Activated CD8-positive, alpha-beta T cell treated with anti-CD3 and anti-CD28 coated beads for 36 hours (primary cell): ENCODE measurements at regions not wholly inside any gene's neighbourhood (a gene's known extent, or its start where the extent isn't known, plus 50 kb on each side); places are given as distances from the start of the nearest gene placed in this dataset.
"Not testable (repeated sequence)": the region's sequence is repeated elsewhere in the genome, so short reads cannot be mapped to it uniquely, and the experiment has no call there.

Experiments
- ATAC-seq: fragments of 200-7000 bp; cut with Tn5 transposase; one replicate; pipeline ENCODE4 v1.10.0; 2021; ENCODE audit warnings: mild to moderate bottlenecking, moderate library complexity
- CTCF ChIA-PET: fragments of 350-600 bp; sonication (Branson Sonifier 250); formaldehyde crosslinking; loops from one replicate; lab custom pipeline; 2021; ENCODE audit warnings: antibody characterized with exemption; lab: Charles Lee
- POLR2A ChIA-PET: fragments of 350-600 bp; sonication (Branson Sonifier 250); formaldehyde crosslinking; loops from one replicate; lab custom pipeline; 2021; ENCODE audit warnings: antibody characterized with exemption; lab: Charles Lee
- DNase-seq: peaks from one replicate; pipeline ENCODE4 v3.0.0-alpha.2; 2020
- H3K27ac Mint-ChIP-seq: one replicate; pipeline ENCODE4 v1.8.0; 2021; ENCODE audit warnings: mild to moderate bottlenecking, mixed read lengths
- H3K27me3 Mint-ChIP-seq: one replicate; pipeline ENCODE4 v1.8.0; 2021; ENCODE audit warnings: mixed read lengths
- H3K36me3 Mint-ChIP-seq: one replicate; pipeline ENCODE4 v1.8.0; 2021; ENCODE audit warnings: low read depth, mixed read lengths
- H3K4me1 Mint-ChIP-seq: one replicate; pipeline ENCODE4 v1.8.0; 2021; ENCODE audit warnings: low read depth, mixed read lengths
- H3K4me3 Mint-ChIP-seq: one replicate; pipeline ENCODE4 v1.8.0; 2021; ENCODE audit warnings: mild to moderate bottlenecking, moderate library complexity, mixed read lengths
- H3K9me3 Mint-ChIP-seq: one replicate; pipeline ENCODE4 v1.8.0; 2021; ENCODE audit warnings: mixed read lengths
- CTCF ChIP-seq: fragments of 200-600 bp; IDR thresholded peaks from one replicate; pipeline ENCODE4 v1.8.0; 2022; ENCODE audit warnings: antibody characterized with exemption, mild to moderate bottlenecking
- intact Hi-C: fragments of 100-400 bp; cut with micrococcal nuclease; formaldehyde crosslinking; loops from one replicate; pipeline ENCODE4 v1.10.0; 2022

- no peaks in the 10 kb centered on the region for H3K27me3 Mint-ChIP-seq
- no peak overlapping the region for H3K4me3 Mint-ChIP-seq
- POLR2A ChIA-PET: no interaction called here
- intact Hi-C loops: no loop called here
- no peaks in the 10 kb centered on the region for H3K4me1 Mint-ChIP-seq
- no peaks in the 10 kb centered on the region for H3K36me3 Mint-ChIP-seq
- ATAC-seq (no peak), DNase-seq (no peak)
- H3K9me3 Mint-ChIP-seq: peaks cover 9% of the 10 kb centered on the region
- CTCF ChIA-PET: no interaction called here
- no peak for TF ChIP-seq CTCF
- no peak overlapping the region for H3K27ac Mint-ChIP-seq
Observed at GRCh38 chr4:29326004-29326403, 1394.2 kb upstream of the PCDH7 start.

- intact Hi-C loops: no loop called here
- DNase-seq (no peak), ATAC-seq (no peak)
- TF ChIP-seq CTCF: no peak
- Mint-ChIP-seq H3K9me3 (peaks cover 4% of the 10 kb centered on the region), H3K4me3 (no peak overlapping the region), H3K4me1 (no peaks in the 10 kb centered on the region), H3K27ac (no peak overlapping the region), H3K36me3 (no peaks in the 10 kb centered on the region), H3K27me3 (no peaks in the 10 kb centered on the region)
- ChIA-PET CTCF (no interaction called here), POLR2A (no interaction called here)
Observed at GRCh38 chr4:29326816-29327215, 1393.4 kb upstream of the PCDH7 start.

GRCh38 chr4:29336861-29337260, 1383.3 kb upstream of the PCDH7 start:
- CTCF ChIA-PET: no interaction called here
- POLR2A ChIA-PET: no interaction called here
- DNase-seq: no peak
- no peak for ATAC-seq
- no peak overlapping the region for H3K27ac Mint-ChIP-seq
- intact Hi-C loops: no loop called here
- peaks cover 4% of the 10 kb centered on the region for H3K9me3 Mint-ChIP-seq
- no peak overlapping the region for H3K4me3 Mint-ChIP-seq
- no peak for TF ChIP-seq CTCF
- no peaks in the 10 kb centered on the region for H3K4me1 Mint-ChIP-seq
- no peaks in the 10 kb centered on the region for H3K36me3 Mint-ChIP-seq
- H3K27me3 Mint-ChIP-seq: no peaks in the 10 kb centered on the region

- ChIA-PET CTCF (no interaction called here), POLR2A (interaction anchor here (0.8 kb wide), 1 partner anchor 303 kb away, joined by 3 read pairs; no protein-coding TSS in a partner anchor)
- Mint-ChIP-seq H3K4me3 (no peak overlapping the region), H3K4me1 (no peaks in the 10 kb centered on the region), H3K36me3 (no peaks in the 10 kb centered on the region), H3K9me3 (peaks cover 4% of the 10 kb centered on the region), H3K27me3 (no peaks in the 10 kb centered on the region), H3K27ac (no peak overlapping the region)
- intact Hi-C loops: no loop called here
- no peak for TF ChIP-seq CTCF
- ATAC-seq (no peak), DNase-seq (no peak)
Observed at GRCh38 chr4:29372971-29373370, 1347.2 kb upstream of the PCDH7 start.

GRCh38 chr4:29375716-29376115, 1344.5 kb upstream of the PCDH7 start:
- no peaks in the 10 kb centered on the region for H3K27me3 Mint-ChIP-seq
- no peaks in the 10 kb centered on the region for H3K4me1 Mint-ChIP-seq
- intact Hi-C loops: no loop called here
- no peak overlapping the region for H3K27ac Mint-ChIP-seq
- no peak overlapping the region for H3K4me3 Mint-ChIP-seq
- H3K9me3 Mint-ChIP-seq: peaks cover 9% of the 10 kb centered on the region
- ATAC-seq: no peak
- TF ChIP-seq CTCF: no peak
- ChIA-PET CTCF (no interaction called here), POLR2A (no interaction called here)
- DNase-seq: no peak
- no peaks in the 10 kb centered on the region for H3K36me3 Mint-ChIP-seq

GRCh38 chr4:29378237-29378636, 1341.9 kb upstream of the PCDH7 start:
- H3K36me3 Mint-ChIP-seq, intact Hi-C loops, ATAC-seq, POLR2A ChIA-PET, DNase-seq, H3K9me3 Mint-ChIP-seq, H3K4me1 Mint-ChIP-seq, H3K4me3 Mint-ChIP-seq, H3K27ac Mint-ChIP-seq, H3K27me3 Mint-ChIP-seq, CTCF ChIA-PET: not testable (repeated sequence)
